NCI-H2029 (cell line): ENCODE measurements at regions not wholly inside any gene's neighbourhood (a gene's known extent, or its start where the extent isn't known, plus 50 kb on each side); places are given as distances from the start of the nearest gene placed in this dataset.
"Not testable (repeated sequence)": the region's sequence is repeated elsewhere in the genome, so short reads cannot be mapped to it uniquely, and the experiment has no call there.

ENCODE experiments used
- DNase-seq: peaks from one replicate; lab custom pipeline; 2025; lab: John Stamatoyannopoulos, UW

- DNase-seq: no peak
Measured at GRCh38 chr12:125503128-125503527, 437.9 kb downstream of the AACS start.

GRCh38 chr12:125509195-125509594 is 444.0 kb downstream of the AACS start:
- DNase-seq: no peak

DNA sequence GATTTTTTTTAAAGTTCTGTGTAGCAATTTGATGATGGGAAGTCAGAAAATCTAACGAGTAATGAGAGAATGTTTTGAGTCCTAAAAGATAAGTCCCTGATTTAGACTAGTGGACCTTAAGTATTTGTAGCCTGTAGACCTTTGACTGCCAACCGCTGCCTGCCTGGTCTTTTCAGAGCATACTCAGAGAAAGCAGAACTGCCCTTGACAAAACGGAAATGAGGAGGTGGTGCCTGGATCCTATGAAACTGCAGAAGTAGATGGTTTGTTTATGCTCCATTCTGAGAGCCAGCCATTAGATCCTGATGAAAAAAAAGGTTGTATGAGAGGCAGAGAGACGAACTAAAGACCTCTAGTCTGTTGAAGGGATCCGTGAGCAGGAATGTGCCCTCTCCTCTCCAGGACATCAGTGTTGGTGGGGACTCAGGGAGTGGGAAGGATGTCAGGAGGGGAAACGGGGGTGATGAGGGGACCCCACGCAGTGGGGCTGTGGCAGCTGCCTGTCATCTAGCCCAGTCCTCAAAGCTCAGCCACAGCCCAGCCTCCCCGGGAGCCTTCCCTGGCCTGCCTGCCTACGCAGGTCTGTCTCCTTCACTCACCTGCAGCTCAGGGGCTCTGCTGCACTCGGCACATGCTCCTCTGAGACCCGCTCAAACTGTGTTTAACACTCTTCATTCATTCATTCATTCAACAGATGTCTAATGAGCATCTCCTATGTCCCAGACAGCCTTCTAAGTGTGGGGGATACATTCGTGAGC is 447.5 kb downstream of the AACS start:
- no peak for DNase-seq

DNA sequence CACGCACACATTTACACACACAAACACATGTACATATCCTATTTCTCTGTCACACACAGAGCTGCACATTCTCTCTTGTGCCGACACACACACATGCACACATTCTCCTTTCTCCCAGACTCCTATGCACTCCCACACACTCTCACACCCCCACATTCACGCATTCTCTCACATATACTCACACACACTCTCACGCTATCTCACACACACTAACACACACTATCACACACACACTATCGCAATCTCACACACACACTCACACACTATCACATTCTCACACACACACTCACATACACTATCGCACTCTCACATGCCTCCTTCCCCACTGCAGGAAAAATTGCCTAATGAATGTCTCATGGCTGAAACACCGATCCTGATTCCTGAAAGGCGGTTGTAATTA is 450.7 kb downstream of the AACS start:
- no peak for DNase-seq

GRCh38 chr12:125518074-125518473 is 452.8 kb downstream of the AACS start:
- DNase-seq: no peak

DNA sequence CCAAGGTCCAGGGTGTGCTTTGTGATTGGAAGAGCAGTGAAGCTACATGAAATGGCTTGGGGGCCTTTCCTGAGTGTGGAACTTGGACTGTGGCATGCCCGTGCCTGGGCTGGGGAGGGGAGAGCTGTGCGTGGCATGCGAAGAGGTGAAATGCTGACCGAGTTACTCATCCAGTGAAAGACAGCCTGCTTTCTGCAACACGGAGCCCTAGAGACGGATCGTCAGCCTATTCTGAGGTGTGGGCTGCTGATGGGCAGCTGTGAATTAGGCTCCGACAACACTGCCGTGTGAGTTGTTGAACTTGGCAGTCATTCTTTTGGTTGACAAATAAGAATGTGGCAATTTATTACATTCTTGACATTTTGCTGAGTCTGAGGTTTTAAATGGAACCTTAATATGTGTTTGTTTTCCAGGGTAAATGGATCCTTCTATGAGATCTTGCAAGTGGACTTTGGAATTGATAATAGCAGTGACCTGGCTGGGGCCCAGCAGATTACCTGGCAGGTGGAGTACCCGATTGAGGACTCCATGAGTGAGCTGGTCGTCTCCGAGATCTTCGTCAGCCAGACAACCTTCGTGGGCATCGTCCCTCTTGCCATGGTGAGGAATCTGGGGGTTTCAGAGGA is 453.9 kb downstream of the AACS start:
- no peak for DNase-seq

DNA sequence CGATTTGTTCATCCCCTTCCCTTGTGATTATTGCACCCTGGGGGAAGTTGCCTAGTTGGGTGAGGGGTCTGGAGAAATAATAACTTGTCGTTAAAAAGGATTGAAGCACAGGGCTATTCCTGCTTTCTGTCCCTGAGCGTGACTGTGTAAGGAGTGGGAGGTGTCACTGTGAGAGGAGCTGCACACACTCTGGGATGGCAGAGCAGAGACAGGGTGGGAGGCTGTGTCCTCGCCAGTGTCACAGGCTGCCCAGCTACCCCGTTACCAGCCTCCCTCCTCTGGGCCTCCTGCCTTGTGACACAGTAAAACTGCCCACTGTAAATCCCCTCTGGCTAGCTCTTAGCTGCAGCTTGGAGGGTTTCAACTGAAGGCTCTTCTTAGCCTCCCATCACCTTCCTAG is 460.6 kb downstream of the AACS start:
- no peak for DNase-seq

- DNase-seq: no peak
Measured at GRCh38 chr12:125528281-125528680, 463.0 kb downstream of the AACS start.

- DNase-seq: no peak
Measured at GRCh38 chr12:125530201-125530600, 465.0 kb downstream of the AACS start.

GRCh38 chr12:125530876-125531275 is 465.6 kb downstream of the AACS start:
- DNase-seq: no peak

DNA sequence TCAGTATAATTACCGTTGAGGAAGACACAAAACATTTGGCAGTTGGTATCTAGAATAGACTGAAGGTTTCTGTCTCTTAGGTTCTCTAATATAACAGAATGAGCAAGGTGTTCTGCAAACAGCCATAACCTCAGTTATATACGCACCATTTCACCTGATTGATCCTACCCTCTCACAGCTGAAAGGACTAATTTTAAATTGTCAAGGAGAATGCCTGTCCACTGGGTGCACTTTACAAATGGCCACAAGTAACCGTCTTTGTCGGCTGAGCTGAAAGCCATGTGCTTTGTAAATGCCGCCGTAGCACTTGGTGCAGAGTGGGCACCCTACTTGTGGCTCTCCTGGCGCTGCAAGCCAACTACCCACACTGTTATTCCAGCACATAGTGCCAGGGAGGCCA is 466.3 kb downstream of the AACS start:
- no peak for DNase-seq

- peak; percentile 11 for DNase-seq
Measured at GRCh38 chr12:125533434-125534029, 468.3 kb downstream of the AACS start.

GRCh38 chr12:125538401-125539199 is 473.4 kb downstream of the AACS start:
- no peak for DNase-seq

DNA sequence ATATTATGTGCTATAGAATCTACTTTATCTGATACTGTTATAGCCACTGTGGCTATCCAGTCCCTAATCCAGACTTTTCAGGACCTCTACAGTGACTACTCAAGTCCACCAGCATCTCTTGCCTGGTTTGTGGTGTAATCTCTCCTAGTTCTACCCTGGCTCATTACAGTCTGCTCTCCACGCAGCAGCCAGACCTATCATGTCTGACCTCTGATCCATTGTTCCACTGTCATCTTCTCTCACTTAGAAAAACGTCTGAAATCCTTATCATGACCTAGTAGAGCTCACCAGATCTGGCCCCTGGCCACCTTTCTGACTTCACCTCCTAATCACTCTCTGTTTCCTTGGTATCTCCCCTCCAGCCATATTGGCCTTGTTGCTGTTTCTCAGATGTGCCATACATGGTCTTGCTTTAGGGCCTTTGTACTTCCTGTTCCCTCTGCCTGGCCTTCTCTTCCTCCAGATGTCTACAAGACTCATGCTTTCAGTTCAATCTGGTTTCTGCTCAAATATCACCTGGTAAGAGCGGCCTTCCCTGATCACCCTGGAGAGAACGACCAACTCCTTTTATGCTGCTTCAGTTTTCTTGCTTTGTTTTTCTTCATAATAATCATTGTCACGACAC is 475.5 kb downstream of the AACS start:
- DNase-seq: no peak

GRCh38 chr12:125544960-125545359 is 479.7 kb downstream of the AACS start:
- no peak for DNase-seq

DNA sequence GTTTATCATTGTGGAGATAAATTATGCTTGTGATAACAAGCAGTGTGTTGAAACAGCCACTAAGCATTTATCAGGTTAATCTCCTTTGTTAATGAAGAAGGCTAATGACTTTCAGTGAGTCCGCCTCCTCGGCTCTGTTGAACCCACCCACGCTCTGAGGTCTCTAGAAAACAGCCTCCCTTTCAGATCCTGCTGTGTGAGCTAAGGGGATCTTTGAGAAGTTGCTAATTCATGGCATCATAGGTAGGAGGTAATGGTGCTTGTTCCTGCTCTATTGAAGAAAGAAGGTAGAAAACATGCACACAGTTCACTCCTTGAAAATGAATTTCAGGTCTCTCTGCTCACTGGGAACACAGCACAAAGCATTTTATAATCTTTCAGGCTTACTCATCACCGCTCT is 483.9 kb downstream of the AACS start:
- DNase-seq: no peak

GRCh38 chr12:125549836-125550235 is 484.6 kb downstream of the AACS start:
- no peak for DNase-seq

DNA sequence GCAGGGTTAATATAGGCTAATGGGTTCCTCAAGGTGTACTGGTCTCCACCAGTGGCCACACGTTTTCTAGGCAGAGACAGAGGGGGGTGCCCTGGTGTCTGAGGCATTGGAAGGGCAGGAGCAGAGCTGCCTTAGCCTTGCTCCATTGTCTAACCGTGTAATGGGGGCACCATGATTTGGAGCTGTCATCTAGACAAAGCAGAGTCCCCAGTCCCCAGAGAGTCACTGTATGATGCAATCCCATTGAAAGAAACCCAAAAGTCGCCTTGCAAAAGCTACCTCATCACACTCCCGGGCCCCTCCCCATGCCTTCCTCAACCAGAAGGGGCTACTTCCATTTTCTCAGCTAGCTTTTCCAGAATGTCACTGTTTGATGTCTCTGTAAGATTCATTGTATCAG is 487.1 kb downstream of the AACS start:
- DNase-seq: no peak

DNA sequence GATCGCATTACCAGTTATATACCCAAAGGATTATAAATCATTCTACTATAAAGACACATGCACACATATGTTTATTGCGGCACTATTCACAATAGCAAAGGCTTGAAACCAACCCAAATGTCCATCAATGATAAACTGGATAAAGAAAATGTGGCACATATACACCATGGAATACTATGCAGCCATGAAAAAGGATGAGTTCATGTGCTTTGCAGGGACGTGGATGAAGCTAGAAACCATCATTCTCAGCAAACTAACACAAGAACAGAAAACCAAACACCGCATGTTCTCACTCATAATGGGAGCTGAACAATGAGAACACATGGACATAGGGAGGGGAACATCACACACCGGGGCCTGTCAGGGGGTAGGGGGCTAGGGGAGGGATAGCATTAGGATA is 495.8 kb downstream of the AACS start:
- DNase-seq: not testable (repeated sequence)

DNA sequence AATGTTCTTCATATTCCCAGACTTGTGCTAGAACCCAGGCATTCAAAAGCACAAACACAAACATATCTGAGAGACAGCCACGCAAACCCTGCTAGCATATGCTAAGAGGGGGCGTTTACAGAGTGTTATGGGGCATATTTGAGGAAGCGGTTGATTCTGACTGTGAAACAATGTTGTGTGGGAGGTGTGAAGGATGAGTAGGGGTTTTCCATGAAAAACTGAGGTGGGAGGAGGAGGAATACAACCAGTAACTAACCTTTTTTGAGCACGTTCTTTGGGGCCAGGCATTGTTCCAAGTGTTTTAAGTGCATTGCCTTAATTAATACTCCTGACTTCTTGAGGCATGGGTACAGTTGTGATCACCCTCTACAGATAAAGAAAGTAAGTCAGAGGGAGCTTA is 499.5 kb downstream of the AACS start:
- no peak for DNase-seq

GRCh38 chr12:125567581-125567980 is 502.3 kb downstream of the AACS start:
- DNase-seq: no peak

DNA sequence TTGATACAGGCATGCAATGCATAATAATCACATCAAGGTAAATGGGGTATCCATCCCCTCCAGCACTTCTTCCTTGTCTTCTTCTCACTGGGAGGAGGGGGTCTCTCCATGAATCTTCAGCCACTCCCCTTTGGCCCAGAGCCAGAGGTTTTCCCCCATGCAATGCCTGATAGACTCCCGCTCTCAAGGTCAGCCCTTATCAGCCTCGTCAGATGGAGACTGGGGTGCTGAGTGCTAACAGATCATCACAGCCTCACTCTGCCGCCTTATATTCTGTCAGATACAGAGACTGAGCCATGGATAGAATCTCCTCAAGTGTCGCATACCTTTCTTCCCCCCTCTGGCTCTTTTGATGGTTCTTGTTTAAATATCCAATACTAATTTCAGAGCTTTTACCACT is 503.1 kb downstream of the AACS start:
- no peak for DNase-seq
